ENCODE measurements at regions not wholly inside any gene's neighbourhood (a gene's known extent, or its start where the extent isn't known, plus 50 kb on each side); places are given as distances from the start of the nearest gene placed in this dataset.

- Mint-ChIP-seq H3K27ac (no peak overlapping the region), H3K36me3 (no peaks in the 10 kb centered on the region), H3K9me3 (no peaks in the 10 kb centered on the region), H3K27me3 (peaks cover 57 to 64% of the 10 kb centered on the region in 2 donors), H3K4me3 (no peak overlapping the region), H3K4me1 (ENCODE audit: low read depth in 2 of 2) (no peaks in the 10 kb centered on the region)
- no peak for ATAC-seq
- DNase-seq (ENCODE audit: low spot score) = no peak
These were observed 72.5 kb downstream of the RRAGC start for GRCh38 chr1:38787041-38787440.

DNA sequence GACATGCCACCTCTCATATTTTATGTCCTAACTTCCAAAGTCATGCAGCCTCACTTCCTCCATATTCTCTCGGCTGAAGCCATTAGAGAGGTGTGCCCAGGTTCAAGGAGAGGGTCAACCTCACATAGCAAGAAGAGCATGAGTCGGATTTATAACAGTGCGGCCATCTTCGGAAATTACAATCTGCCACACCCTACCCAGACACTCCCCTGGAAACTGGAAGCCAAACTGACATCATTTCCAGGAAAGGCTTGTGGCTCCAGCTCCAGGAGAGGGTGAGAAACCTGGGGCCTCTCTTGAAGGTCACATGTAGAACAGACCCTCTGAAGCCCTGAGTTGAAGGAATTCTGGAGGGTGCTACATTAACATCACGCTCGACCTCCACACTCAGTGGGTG is 73.5 kb downstream of the RRAGC start:
- H3K9me3 Mint-ChIP-seq = no peaks in the 10 kb centered on the region
- H3K4me3 Mint-ChIP-seq = no peak overlapping the region
- H3K27me3 Mint-ChIP-seq = peaks cover 63 to 64% of the 10 kb centered on the region in 2 donors
- H3K4me1 Mint-ChIP-seq (ENCODE audit: low read depth in 2 of 2) = no peaks in the 10 kb centered on the region
- no peaks in the 10 kb centered on the region for H3K36me3 Mint-ChIP-seq
- no peak for ATAC-seq
- H3K27ac Mint-ChIP-seq = no peak overlapping the region
- no peak for DNase-seq (ENCODE audit: low spot score)

GRCh38 chr1:38785285-38786039 is 74.1 kb downstream of the RRAGC start:
- H3K9me3 Mint-ChIP-seq = no peaks in the 10 kb centered on the region
- no peak for ATAC-seq
- no peaks in the 10 kb centered on the region for H3K36me3 Mint-ChIP-seq
- DNase-seq (ENCODE audit: low spot score) = no peak
- H3K27me3 Mint-ChIP-seq = peaks cover 60 to 62% of the 10 kb centered on the region in 2 donors
- no peak overlapping the region for H3K27ac Mint-ChIP-seq
- no peaks in the 10 kb centered on the region for H3K4me1 Mint-ChIP-seq (ENCODE audit: low read depth in 2 of 2)
- no peak overlapping the region for H3K4me3 Mint-ChIP-seq

- DNase-seq (ENCODE audit: low spot score) (no peak), ATAC-seq (no peak)
- no peaks in the 10 kb centered on the region for H3K4me1 Mint-ChIP-seq (ENCODE audit: low read depth in 2 of 2)
- no peak overlapping the region for H3K4me3 Mint-ChIP-seq
- peaks cover 55 to 59% of the 10 kb centered on the region in 2 donors for H3K27me3 Mint-ChIP-seq
- H3K36me3 Mint-ChIP-seq = no peaks in the 10 kb centered on the region
- H3K27ac Mint-ChIP-seq = no peak overlapping the region
- no peaks in the 10 kb centered on the region for H3K9me3 Mint-ChIP-seq
These were observed 74.9 kb downstream of the RRAGC start for GRCh38 chr1:38784452-38785284.

- Mint-ChIP-seq H3K9me3 (no peaks in the 10 kb centered on the region), H3K27ac (no peak overlapping the region), H3K4me1 (ENCODE audit: low read depth in 2 of 2) (no peaks in the 10 kb centered on the region), H3K4me3 (no peak overlapping the region), H3K36me3 (no peaks in the 10 kb centered on the region), H3K27me3 (peaks cover 48 to 59% of the 10 kb centered on the region in 2 donors)
- ATAC-seq (no peak), DNase-seq (ENCODE audit: low spot score) (no peak)
These were observed 75.8 kb downstream of the RRAGC start for GRCh38 chr1:38783640-38784229.

DNA sequence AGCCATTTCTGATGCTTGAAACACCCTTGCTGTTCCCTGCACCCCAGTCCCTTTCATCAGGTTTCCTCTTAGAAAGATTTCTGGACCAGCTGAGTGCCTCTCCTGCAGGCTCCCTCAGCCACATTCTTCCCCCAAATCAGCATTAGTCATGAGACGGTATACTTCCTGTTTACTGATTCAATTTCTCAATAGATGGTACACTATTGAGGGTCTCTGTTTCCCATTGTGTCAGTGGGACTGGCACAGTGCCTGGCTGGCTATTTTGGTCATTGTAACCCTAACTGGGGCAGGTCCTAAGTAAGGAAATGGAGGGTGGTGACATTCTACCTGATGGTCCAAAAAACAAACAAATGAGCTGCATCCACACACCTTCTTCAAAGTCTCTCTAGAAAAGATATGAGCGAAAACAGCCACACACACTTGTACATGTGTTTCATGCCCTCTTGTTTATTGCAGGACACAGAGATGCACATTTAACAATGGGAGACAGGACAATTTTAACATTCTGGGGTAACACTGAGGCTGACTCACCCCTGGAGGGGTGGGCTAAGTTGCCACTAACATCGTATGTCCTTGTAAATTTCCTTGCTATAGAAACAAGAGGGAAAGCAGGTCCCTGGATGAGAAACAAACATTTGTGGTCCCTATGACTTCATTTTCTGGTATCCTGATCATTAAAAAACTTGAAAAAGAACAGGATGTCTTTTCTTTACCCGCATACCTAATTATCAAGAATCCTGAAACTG is 77.5 kb downstream of the RRAGC start:
- H3K36me3 Mint-ChIP-seq = no peaks in the 10 kb centered on the region
- no peaks in the 10 kb centered on the region for H3K4me1 Mint-ChIP-seq (ENCODE audit: low read depth in 2 of 2)
- no peak overlapping the region for H3K27ac Mint-ChIP-seq
- H3K9me3 Mint-ChIP-seq = no peaks in the 10 kb centered on the region
- no peak overlapping the region for H3K4me3 Mint-ChIP-seq
- ATAC-seq (no peak), DNase-seq (ENCODE audit: low spot score) (no peak)
- peaks cover 40 to 54% of the 10 kb centered on the region in 2 donors for H3K27me3 Mint-ChIP-seq

GRCh38 chr1:38780133-38780532 is 79.4 kb downstream of the RRAGC start:
- Mint-ChIP-seq H3K27me3 (peaks cover 38 to 51% of the 10 kb centered on the region in 2 donors), H3K27ac (no peak overlapping the region), H3K9me3 (no peaks in the 10 kb centered on the region), H3K4me1 (ENCODE audit: low read depth in 2 of 2) (no peaks in the 10 kb centered on the region), H3K4me3 (no peak overlapping the region), H3K36me3 (no peaks in the 10 kb centered on the region)
- DNase-seq (ENCODE audit: low spot score) (no peak), ATAC-seq (no peak)

DNA sequence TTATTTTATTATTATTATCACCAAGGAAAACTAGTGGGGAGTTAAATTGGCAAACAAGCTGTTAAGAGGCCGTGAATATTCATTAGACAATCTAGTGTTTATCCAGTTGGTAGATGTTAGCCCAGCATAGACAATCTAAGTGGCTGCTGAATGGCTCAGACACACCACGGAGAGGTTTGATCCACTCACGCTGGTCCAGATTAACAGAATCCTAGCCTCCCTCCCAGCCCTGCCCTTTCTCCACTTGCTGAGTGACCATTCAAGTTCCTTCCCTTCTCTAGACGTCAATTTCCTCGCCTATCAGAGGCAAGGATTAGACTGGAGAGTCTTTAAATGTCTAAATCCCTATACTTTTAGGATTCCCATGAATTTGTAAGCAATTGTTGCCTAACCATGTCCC is 80.1 kb downstream of the RRAGC start:
- H3K27me3 Mint-ChIP-seq = peaks cover 33 to 50% of the 10 kb centered on the region in 2 donors
- DNase-seq (ENCODE audit: low spot score) (no peak), ATAC-seq (no peak)
- no peaks in the 10 kb centered on the region for H3K4me1 Mint-ChIP-seq (ENCODE audit: low read depth in 2 of 2)
- no peak overlapping the region for H3K4me3 Mint-ChIP-seq
- H3K36me3 Mint-ChIP-seq = no peaks in the 10 kb centered on the region
- no peaks in the 10 kb centered on the region for H3K9me3 Mint-ChIP-seq
- no peak overlapping the region for H3K27ac Mint-ChIP-seq

- Mint-ChIP-seq H3K9me3 (no peaks in the 10 kb centered on the region), H3K27ac (no peak overlapping the region), H3K4me1 (ENCODE audit: low read depth in 2 of 2) (no peaks in the 10 kb centered on the region), H3K4me3 (no peak overlapping the region), H3K27me3 (peaks cover 29 to 43% of the 10 kb centered on the region in 2 donors), H3K36me3 (no peaks in the 10 kb centered on the region)
- DNase-seq (ENCODE audit: low spot score) (no peak), ATAC-seq (no peak)
These were observed 81.1 kb downstream of the RRAGC start for GRCh38 chr1:38778521-38778920.

DNA sequence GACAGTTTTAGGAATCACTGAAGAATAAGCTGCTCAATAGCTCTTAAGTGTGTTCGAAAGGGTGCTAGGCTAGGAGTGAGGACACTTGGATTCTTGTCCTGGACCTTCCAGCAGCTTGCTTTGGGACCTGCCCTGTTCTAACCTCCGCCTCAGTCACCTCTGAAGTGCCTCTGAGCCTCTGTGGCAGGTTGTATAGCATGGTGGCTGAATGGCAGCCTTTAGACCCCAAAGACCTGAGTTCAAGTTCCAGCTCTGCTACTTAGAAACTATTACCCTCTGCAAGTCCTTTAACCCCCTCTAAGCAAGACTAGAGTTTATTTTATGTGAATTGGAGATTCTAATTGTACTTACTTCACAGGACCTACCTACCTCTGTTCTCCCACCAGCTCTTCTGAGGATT is 81.5 kb downstream of the RRAGC start:
- no peak for ATAC-seq
- H3K27ac Mint-ChIP-seq = no peak overlapping the region
- no peak for DNase-seq (ENCODE audit: low spot score)
- peaks cover 26 to 38% of the 10 kb centered on the region in 2 donors for H3K27me3 Mint-ChIP-seq
- no peaks in the 10 kb centered on the region for H3K36me3 Mint-ChIP-seq
- no peaks in the 10 kb centered on the region for H3K4me1 Mint-ChIP-seq (ENCODE audit: low read depth in 2 of 2)
- H3K9me3 Mint-ChIP-seq = no peaks in the 10 kb centered on the region
- no peak overlapping the region for H3K4me3 Mint-ChIP-seq

- ATAC-seq (no peak), DNase-seq (ENCODE audit: low spot score) (no peak)
- Mint-ChIP-seq H3K4me1 (ENCODE audit: low read depth in 2 of 2) (no peaks in the 10 kb centered on the region), H3K27ac (no peak overlapping the region), H3K36me3 (no peaks in the 10 kb centered on the region), H3K27me3 (peaks cover 23 to 32% of the 10 kb centered on the region in 2 donors), H3K4me3 (no peak overlapping the region), H3K9me3 (no peaks in the 10 kb centered on the region)
These were observed 82.1 kb downstream of the RRAGC start for GRCh38 chr1:38777464-38777957.

GRCh38 chr1:38776466-38777065 is 83.0 kb downstream of the RRAGC start:
- Mint-ChIP-seq H3K27me3 (peaks cover 15 to 23% of the 10 kb centered on the region in 2 donors), H3K27ac (no peak overlapping the region), H3K9me3 (no peaks in the 10 kb centered on the region), H3K4me3 (no peak overlapping the region), H3K36me3 (no peaks in the 10 kb centered on the region), H3K4me1 (ENCODE audit: low read depth in 2 of 2) (no peaks in the 10 kb centered on the region)
- no peak for DNase-seq (ENCODE audit: low spot score)
- no peak for ATAC-seq

GRCh38 chr1:38775175-38775845 is 84.3 kb downstream of the RRAGC start:
- no peaks in the 10 kb centered on the region for H3K9me3 Mint-ChIP-seq
- no peak overlapping the region for H3K4me3 Mint-ChIP-seq
- H3K27me3 Mint-ChIP-seq = peaks cover 11 to 14% of the 10 kb centered on the region in 2 donors
- H3K36me3 Mint-ChIP-seq = no peaks in the 10 kb centered on the region
- H3K27ac Mint-ChIP-seq = no peak overlapping the region
- no peaks in the 10 kb centered on the region for H3K4me1 Mint-ChIP-seq (ENCODE audit: low read depth in 2 of 2)
- no peak for DNase-seq (ENCODE audit: low spot score)
- ATAC-seq = no peak
